ENCODE measurements at regions not wholly inside any gene's neighbourhood (a gene's known extent, or its start where the extent isn't known, plus 50 kb on each side); places are given as distances from the start of the nearest gene placed in this dataset.

DNA sequence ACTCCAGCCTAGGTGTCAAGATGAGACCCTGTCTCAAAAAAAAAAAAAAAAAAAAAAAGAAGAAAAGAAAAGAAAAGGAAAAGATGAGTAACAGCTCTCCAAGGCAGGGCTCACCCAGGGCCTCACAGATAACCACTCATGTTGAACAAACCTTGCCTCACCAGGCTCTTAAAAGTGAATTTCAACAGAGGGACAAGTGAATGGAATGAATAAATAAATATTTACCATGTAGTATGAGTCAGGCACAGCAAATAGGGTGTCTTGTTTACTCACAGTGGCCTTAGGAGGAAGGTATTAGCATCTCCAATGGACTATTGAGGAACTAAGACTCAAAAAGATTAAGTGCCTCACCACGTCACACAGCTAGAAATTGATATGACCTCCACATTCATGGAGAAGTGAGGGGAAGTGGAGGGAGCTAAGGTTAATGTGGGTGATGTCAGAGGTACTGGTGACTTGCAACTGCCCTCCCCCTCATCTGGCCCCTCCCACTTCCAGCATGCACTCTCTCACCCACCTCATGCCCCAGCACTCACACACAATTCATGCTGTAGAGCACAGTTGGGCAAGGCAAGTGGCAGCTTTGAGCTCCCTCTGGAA lies 255.5 kb downstream of the UACA start:
- ChIA-PET CTCF (no interaction called here), POLR2A (ENCODE audit: low non-redundant PET) (no interaction called here)
- DNase-seq (ENCODE audit: low spot score) = peak; percentile 63

DNA sequence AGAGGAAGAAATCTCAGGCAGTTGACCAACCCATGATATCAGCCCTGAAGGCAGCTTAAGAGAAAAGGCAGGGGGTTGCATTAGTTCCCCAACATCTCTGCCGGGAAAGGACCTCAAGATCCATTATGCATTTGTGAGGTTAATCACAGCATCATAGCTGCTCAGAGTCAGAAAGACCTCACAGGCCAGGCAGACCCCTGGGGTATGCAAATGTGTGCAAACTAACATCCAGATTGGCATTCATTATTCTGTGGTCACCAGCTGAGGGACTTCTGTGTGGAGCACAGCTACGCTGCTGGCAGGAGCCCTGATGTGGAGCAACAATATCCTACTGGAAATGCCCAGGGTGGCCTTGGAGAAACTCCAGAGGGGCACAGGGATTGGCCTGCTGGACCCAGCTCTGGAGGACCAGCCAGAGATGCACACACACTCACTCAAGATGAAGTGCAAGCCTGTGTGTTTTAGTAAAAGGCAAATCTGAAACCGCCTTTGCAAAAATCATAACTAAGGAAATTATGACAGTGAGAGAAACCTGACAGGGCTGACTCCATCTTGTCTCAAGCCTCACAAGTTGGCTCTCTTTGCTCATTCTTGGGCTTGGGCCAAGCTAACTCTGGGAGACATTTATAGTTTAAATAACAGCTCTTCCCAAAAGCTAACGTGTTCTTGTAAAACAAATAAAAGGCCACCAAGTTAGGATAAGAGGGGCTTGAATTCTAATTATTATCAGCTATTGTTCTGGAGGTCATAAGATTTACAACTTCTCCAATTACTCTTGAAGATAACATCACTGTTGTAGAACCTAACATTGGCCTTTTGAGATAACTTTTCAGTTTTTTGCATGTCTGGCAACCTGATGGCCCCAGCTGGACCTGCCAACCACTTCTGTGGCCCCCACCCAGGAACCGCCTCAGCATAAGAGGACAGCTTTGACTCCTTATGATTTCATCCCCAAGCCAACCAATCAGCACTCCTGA lies 257.1 kb downstream of the UACA start:
- H3K27ac ChIP-seq = peak overlapping the region; percentile 85
- DNase-seq (ENCODE audit: low spot score) = no peak
- TF ChIP-seq, protein P1, sequence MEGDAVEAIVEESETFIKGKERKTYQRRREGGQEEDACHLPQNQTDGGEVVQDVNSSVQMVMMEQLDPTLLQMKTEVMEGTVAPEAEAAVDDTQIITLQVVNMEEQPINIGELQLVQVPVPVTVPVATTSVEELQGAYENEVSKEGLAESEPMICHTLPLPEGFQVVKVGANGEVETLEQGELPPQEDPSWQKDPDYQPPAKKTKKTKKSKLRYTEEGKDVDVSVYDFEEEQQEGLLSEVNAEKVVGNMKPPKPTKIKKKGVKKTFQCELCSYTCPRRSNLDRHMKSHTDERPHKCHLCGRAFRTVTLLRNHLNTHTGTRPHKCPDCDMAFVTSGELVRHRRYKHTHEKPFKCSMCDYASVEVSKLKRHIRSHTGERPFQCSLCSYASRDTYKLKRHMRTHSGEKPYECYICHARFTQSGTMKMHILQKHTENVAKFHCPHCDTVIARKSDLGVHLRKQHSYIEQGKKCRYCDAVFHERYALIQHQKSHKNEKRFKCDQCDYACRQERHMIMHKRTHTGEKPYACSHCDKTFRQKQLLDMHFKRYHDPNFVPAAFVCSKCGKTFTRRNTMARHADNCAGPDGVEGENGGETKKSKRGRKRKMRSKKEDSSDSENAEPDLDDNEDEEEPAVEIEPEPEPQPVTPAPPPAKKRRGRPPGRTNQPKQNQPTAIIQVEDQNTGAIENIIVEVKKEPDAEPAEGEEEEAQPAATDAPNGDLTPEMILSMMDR (conservative IDR thresholded peaks at IDR 0.05; ENCODE audit: low read depth) = no peak
- POLR2A ChIA-PET (ENCODE audit: low non-redundant PET) = no interaction called here
- CTCF ChIA-PET = interaction anchor here (0.8 to 1.4 kb wide), 3 partner anchors 10 to 131 kb away, joined by 3 to 6 read pairs (median 5); no protein-coding TSS in a partner anchor

More for the DNA sequence above, 255.5 kb downstream of the UACA start:
- H3K27ac ChIP-seq = peak overlapping the region; percentile 75
- TF ChIP-seq, protein P1 (conservative IDR thresholded peaks at IDR 0.05; ENCODE audit: low read depth) = no peak

DNA sequence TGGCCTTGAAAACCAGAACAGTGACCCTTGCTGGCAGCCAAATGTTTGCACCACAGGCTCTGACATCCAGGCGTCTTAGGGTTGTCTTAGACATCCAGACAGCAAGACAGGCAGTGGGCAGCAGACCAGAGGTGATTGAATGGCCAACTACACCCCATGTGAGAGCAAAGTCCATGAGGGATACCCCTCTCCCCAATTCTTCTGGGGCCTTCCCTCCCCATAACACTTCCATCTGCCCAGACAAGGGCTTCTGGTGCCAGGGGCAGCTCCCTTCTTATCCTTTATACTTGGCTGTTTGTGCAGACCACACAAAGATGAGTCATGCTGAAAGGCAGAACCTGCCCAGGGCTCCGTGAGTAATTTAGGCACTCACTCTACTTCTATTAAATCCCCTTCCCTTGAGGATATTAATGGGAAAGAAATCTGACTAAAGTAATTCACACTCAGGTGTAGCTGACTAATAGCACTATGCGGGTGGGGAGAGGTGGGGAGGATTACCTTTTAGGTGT lies 257.9 kb downstream of the UACA start:
- TF ChIP-seq, protein P1 (conservative IDR thresholded peaks at IDR 0.05; ENCODE audit: low read depth) = no peak
- CTCF ChIA-PET = interaction anchor here (0.7 to 1.4 kb wide), 6 partner anchors 9 to 458 kb away, joined by 3 to 6 read pairs (median 4); no protein-coding TSS in a partner anchor
- peak overlapping the region; percentile 85 for H3K27ac ChIP-seq
- POLR2A ChIA-PET (ENCODE audit: low non-redundant PET) = interaction anchor here (1.1 kb wide), 1 partner anchor 22 kb away, joined by 4 read pairs; no protein-coding TSS in a partner anchor
- DNase-seq (ENCODE audit: low spot score) = peak; percentile 91

DNA sequence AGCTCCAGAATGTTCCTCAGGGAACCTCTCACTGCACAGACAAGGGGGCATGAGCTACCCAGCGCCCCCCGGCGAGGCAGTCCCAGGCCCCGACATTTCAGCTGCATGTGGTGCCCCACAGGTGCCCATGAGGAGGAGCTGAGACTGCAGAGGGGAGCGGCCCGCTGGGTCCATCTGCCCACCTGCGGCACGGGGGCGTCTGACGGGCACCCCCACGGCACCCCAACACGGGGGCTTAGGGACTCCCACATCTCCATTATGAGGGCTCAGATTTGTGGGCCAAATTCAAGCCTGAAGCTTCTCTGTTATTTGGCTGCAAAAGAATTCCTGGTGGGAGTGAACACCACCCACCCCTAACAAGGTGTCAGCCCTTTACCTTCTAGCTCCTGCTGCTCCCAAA lies 258.4 kb downstream of the UACA start:
- POLR2A ChIA-PET (ENCODE audit: low non-redundant PET) = interaction anchor here (0.6 to 1.1 kb wide), 2 partner anchors 21 to 38 kb away, joined by 3 to 4 read pairs; no protein-coding TSS in a partner anchor
- DNase-seq (ENCODE audit: low spot score) = no peak
- H3K27ac ChIP-seq = peak overlapping the region; percentile 85
- TF ChIP-seq, protein P1 (conservative IDR thresholded peaks at IDR 0.05; ENCODE audit: low read depth) = no peak; the same call in 1 of the 2 replicates
- CTCF ChIA-PET = interaction anchor here (0.7 to 1.4 kb wide), 4 partner anchors 8 to 458 kb away, joined by 3 to 6 read pairs (median 5); no protein-coding TSS in a partner anchor

DNA sequence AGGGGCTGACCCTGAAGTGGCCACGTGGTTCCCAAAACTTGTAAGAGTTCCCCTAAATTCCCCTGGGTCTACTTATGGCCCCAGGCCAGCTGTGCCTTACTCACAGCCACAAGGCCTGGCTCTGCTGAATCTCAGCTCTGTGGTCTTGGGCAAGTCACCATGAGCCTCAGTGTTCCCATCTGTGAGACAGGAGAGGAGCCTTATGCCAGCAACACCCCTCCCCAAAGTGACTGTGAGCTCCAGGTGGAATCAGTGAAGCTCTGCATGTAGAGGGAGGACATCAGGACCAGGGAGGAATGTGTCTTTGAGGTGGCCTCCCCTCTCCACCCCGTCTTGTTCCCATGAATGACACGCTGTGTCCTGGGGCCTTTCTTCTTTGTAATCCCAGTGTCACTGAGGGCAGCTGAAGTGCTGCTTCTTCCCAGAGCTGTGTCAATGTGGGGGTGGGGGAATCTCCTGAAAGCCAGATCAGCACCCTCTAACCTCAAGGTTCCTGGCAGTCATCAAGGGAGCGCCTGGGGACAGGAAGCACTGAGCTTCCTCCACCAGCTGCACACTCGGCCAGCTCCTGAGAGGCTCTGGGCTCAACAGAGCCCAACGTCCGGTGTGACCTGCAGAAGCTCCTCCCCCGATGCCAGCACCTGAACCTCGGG lies 258.9 kb downstream of the UACA start:
- CTCF ChIA-PET = interaction anchor here (0.6 to 1.4 kb wide), 5 partner anchors 8 to 457 kb away, joined by 3 to 6 read pairs (median 4); no protein-coding TSS in a partner anchor
- H3K27ac ChIP-seq = peak overlapping the region; percentile 85
- no peak for DNase-seq (ENCODE audit: low spot score)
- TF ChIP-seq, protein P1 (conservative IDR thresholded peaks at IDR 0.05; ENCODE audit: low read depth) = no peak
- POLR2A ChIA-PET (ENCODE audit: low non-redundant PET) = interaction anchor here (0.6 to 1.1 kb wide), 2 partner anchors 21 to 37 kb away, joined by 3 to 4 read pairs; no protein-coding TSS in a partner anchor
